SIG-M5 treated with dmso at 0.1 percent for 504 hours (cell line): ENCODE measurements at regions not wholly inside any gene's neighbourhood (a gene's known extent, or its start where the extent isn't known, plus 50 kb on each side); places are given as distances from the start of the nearest gene placed in this dataset.

Experiments
- DNase-seq: peaks from one replicate; lab custom pipeline; 2025; ENCODE audit not compliant: unreplicated experiment; lab: John Stamatoyannopoulos, UW

- DNase-seq: no peak
These were observed 97.9 kb downstream of the MAFB start for GRCh38 chr20:40591119-40591518.

GRCh38 chr20:40589581-40589980 lies 99.5 kb downstream of the MAFB start:
- DNase-seq: no peak

DNA sequence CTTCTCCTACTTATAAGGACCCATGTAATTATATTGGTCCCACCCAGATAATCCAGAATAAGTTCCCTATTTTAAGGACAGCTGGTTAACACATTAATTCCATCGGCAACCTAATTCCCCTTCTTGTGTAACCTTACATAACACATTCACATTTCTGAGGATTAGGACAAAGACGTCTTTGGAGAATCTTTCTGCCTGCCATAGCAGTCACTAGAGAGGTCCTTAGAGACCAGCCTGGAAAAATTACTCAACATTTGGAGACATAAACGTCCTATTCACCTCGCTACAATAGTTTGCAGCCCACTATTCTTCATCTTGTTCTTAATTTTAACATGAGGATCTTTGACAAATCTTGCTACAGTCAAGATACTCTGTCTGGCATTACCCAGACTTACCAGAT lies 100.1 kb downstream of the MAFB start:
- no peak for DNase-seq

DNA sequence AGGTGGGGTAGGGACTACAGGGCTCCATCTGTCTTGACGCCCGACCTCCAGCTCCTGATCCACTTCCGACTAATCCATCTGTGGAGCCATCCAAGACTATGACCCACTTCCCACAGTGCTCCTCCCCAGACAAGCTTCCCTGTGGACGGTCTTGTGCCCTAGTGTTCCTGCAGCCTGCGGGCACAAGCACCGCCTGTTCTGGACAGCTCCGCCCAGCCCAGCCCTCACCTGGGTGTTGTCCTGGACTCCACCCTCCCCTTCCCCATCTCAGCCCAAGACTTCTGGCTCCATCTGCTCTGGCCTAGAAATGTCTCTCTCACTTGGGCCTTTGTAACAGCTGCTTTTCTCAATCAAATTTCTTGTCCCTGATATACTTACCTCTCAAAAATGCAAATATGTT lies 102.0 kb downstream of the MAFB start:
- no peak for DNase-seq

DNA sequence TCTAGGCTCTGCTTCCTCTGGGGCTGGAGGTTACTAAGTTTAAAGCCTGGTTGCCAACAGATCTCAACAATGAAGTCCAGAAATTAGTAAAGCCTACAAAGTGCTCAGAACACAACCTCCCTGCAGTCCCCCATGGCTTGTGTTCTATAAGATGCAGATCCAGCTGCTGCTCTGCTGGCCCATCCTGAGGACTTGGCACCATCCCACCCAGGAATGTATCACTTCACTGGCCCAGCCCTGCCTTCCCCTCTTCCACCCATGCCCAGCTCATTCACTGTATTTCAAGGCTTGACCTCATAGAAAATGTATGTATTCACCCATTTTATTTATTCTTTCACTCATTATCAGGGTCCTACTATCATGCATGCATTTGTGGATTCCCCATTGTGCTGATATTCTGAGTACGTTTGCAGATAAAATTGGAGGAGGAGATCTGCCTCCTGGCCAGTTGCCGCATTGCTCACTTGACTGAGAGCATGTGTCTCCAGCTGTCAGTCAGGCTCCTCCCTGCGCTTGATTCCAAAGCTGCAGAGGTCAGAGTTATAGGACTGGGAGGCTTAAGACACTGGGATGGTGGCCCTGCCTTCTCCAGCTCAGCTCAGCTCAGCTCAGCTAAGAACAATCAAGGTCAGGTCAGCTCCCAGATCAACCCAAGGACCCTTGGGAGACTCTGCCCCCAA lies 104.8 kb downstream of the MAFB start:
- no peak for DNase-seq

GRCh38 chr20:40583636-40584035 lies 105.4 kb downstream of the MAFB start:
- DNase-seq: peak; percentile 33

DNA sequence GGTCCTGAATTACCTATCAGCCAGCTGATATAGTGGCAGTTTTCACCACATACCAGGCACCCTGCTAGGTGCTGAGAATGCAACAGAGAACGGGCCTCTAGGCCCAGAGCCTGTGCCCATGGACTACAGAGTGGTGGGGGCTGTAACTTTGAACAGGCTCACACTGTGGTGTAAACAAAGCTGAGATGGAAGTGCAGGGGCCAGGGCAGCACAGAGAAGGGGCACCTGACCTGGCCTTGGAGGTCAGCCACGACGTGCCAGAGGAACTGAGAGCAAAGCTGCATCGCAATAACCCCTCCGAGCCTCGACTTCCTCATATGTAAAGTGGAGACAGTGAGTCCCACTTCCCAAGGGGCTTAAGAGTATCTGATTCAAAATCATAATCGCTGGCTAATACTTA lies 105.8 kb downstream of the MAFB start:
- DNase-seq: no peak

GRCh38 chr20:40582531-40582930 lies 106.5 kb downstream of the MAFB start:
- no peak for DNase-seq

GRCh38 chr20:40579701-40580100 lies 109.3 kb downstream of the MAFB start:
- DNase-seq: no peak

GRCh38 chr20:40578961-40579360 lies 110.1 kb downstream of the MAFB start:
- DNase-seq: no peak

- DNase-seq: no peak
These were observed 113.2 kb downstream of the MAFB start for GRCh38 chr20:40575851-40576250.

DNA sequence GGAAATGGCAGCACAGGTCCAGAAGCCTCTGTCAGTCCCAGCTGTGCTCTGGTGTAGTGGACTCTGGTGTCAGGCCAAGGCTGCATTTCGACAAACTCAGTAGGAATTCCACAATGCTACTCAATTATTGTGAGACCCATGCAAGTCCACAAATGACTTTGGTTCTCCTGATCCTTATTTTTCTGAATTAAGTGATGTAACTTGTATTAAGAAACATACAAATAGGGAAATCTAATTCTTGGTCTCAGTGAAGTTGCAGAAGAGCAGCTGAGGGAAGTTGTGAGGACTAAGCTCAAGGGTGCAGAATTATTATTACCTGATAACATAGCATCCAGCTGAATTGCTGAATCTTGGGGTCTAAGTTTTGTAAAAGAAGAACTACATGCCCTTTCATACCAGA lies 116.8 kb downstream of the MAFB start:
- DNase-seq: no peak

GRCh38 chr20:40571639-40572038 lies 117.4 kb downstream of the MAFB start:
- peak; percentile 75 for DNase-seq

- no peak for DNase-seq
These were observed 120.8 kb downstream of the MAFB start for GRCh38 chr20:40568200-40568599.

DNA sequence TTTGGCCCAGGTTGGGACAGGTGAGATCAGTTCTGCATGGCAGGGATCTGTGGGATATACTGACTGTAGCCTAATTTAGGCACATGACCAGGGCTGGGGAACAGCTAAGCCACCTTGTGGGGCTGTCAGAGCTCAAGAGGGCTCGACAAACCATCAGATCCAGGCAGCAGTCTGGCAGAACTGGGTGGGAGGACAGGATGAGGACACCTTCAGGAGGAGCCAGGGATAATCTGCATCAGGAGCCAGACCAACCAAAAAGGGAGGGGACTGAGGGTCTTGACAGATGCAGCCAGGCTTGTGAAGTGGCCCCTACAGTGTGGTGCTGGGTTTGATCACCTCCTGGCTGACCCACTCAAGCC lies 123.4 kb downstream of the MAFB start:
- DNase-seq: no peak

GRCh38 chr20:40565001-40565681 lies 123.9 kb downstream of the MAFB start:
- DNase-seq: no peak

DNA sequence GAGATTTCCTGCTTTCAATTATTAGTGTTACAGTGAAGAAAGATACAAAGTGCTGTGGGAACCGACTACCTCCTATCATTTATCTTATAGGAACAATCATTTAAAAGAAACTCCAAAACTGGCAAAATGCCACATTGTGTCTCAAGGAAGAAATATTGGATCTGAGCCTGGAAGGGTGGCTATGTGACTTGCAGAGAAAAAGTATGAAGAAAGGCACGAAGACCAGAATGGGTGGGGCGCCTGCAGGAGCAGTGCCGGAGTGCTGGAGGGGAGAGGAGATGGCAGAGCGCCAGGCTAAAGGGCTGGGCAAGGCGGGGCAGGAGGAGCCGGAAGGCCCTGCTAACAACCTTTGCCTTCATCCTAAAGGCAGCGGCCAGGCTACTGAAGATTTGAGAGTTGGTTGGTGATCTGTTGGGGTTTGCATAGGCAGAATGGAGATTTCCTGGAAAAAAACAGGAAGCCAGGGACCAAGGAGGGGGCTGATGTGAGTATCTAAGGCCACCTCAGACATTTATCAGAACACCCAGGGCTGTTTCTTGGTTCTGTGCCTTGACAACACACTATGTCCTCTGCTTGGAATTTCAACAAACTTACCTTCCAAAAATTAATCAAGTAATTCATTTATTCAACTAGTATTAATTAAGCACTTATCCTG lies 125.6 kb downstream of the MAFB start:
- DNase-seq: no peak

DNA sequence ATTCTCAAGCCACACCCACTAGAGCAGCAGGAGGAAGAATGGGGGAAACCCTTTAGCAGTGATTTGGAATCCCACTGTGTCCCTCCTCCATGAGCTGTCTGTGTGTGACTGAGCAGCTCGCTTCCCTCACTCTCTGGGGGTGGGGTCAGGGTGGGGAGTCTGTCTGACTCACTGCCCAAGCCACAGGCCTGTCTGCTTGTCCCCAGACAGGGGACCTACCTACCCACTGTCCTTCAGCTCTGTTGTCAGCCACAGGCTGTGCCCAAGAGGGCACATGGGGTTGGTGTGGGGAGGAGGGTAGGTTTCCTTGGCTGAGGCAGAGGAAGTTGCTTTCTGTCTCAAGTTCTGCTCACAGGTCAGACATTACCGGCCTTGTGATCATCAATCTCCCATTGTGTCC lies 127.0 kb downstream of the MAFB start:
- no peak for DNase-seq

- no peak for DNase-seq
These were observed 127.8 kb downstream of the MAFB start for GRCh38 chr20:40561187-40561586.

DNA sequence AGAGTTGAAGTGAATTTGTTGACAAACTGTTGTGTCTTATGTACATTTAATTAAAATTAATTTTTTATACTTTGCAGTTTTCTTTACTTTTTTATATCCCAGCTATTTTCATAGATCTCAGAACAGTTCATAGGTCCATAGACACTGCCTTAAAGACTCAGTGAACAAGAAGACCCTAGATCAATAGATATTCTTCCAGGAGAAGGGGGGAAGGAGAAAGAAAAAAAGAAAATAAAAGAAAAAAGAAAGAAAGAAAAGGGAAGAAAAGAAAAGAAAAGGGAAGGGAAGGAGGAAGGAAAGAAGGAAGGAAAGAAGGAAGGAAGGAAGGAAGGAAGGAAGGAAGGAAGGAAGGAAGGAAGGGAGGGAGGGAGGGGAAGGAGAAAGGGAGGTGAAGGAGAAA lies 130.8 kb downstream of the MAFB start:
- no peak for DNase-seq

- no peak for DNase-seq
These were observed 137.9 kb downstream of the MAFB start for GRCh38 chr20:40551125-40551530.

- DNase-seq: no peak
These were observed 141.4 kb downstream of the MAFB start for GRCh38 chr20:40547483-40548091.
